Panc1 (cell line): ENCODE measurements at regions not wholly inside any gene's neighbourhood (a gene's known extent, or its start where the extent isn't known, plus 50 kb on each side); places are given as distances from the start of the nearest gene placed in this dataset.

Experiments
- ATAC-seq: fragments of 200-7000 bp; cut with Tn5 transposase; 2 replicates; pipeline ENCODE4 v1.9.1; 2020; ENCODE audit warnings: mild to moderate bottlenecking, moderate library complexity
- BruUV-seq: library from RNA; stranded (reverse); fragments of 400-500 nt; replicated peaks from 2 replicates; lab custom pipeline; 2021; lab: Mats Ljungman, UMichigan
- CTCF ChIA-PET: fragments of 300-600 bp; sonication (Branson Sonifier 250); formaldehyde crosslinking; loops from one replicate; lab custom pipeline; 2022; ENCODE audit warnings: antibody characterized with exemption; lab: Charles Lee
- POLR2A ChIA-PET: fragments of 300-600 bp; sonication (Branson Sonifier 250); formaldehyde crosslinking; loops from one replicate; lab custom pipeline; 2022; ENCODE audit warnings: antibody characterized with exemption; lab: Charles Lee
- DNase-seq: peaks from one replicate; pipeline ENCODE4 v3.0.0-alpha.2; 2010; ENCODE audit warnings: low read depth, low spot score
- H3K27ac ChIP-seq: 2 replicates; pipeline ENCODE4 v1.5.1; 2011; ENCODE audit warnings: mild to moderate bottlenecking, low read length, inconsistent platforms
- H3K27me3 ChIP-seq: fragments of 200-500 bp; sonication (Bioruptor generic); 2 replicates; pipeline ENCODE4 v1.6.0; 2014; ENCODE audit warnings: low read length, inconsistent platforms; ENCODE audit not compliant: control insufficient read depth, insufficient read depth
- H3K36me3 ChIP-seq: fragments of 200-500 bp; sonication (Bioruptor generic); 2 replicates; pipeline ENCODE4 v1.5.1; 2014; ENCODE audit warnings: inconsistent platforms, mild to moderate bottlenecking, low read length, moderate library complexity; ENCODE audit not compliant: control insufficient read depth, insufficient read depth
- H3K4me1 ChIP-seq: 2 replicates; pipeline ENCODE4 v1.5.1; 2011; ENCODE audit warnings: inconsistent platforms, mild to moderate bottlenecking, low read length, moderate library complexity; ENCODE audit not compliant: control insufficient read depth, insufficient read depth
- H3K4me3 ChIP-seq, 2 experiments: 2 replicates each; pipeline ENCODE4 v1.5.1; 2011 to 2012; ENCODE audit warnings: low read depth in 2 of 2, low read length in 2 of 2, mild to moderate bottlenecking in 2 of 2, inconsistent platforms in 1 of 2, moderate library complexity in 1 of 2
- H3K9me3 ChIP-seq: fragments of 200-500 bp; sonication (Bioruptor generic); 2 replicates; pipeline ENCODE4 v1.5.1; 2014; ENCODE audit warnings: low read depth, mild to moderate bottlenecking, inconsistent platforms, low read length, moderate library complexity; ENCODE audit not compliant: control insufficient read depth, insufficient read depth
- CTCF ChIP-seq: fragments of 450-650 bp; IDR thresholded peaks from 2 replicates; pipeline ENCODE4 v1.5.1; 2017; ENCODE audit warnings: mild to moderate bottlenecking
- POLR2AphosphoS5 ChIP-seq: IDR thresholded peaks from 2 replicates; pipeline ENCODE4 v1.6.1; 2012; ENCODE audit warnings: mild to moderate bottlenecking, low read depth, low read length, moderate library complexity
- REST ChIP-seq, 2 experiments: IDR thresholded peaks; 2 replicates each; pipeline ENCODE4 v1.6.1; 2011 to 2012; ENCODE audit warnings: low read depth in 2 of 2, control low read depth in 1 of 2, low read length in 1 of 2, mild to moderate bottlenecking in 1 of 2, moderate library complexity in 1 of 2; ENCODE audit not compliant: insufficient read depth in 1 of 2
- SIN3A ChIP-seq: IDR thresholded peaks from 2 replicates; pipeline ENCODE4 v1.6.1; 2012; ENCODE audit warnings: low read depth, mild to moderate bottlenecking, low read length, moderate library complexity, borderline replicate concordance; ENCODE audit not compliant: insufficient read depth
- TCF7L2 ChIP-seq: IDR thresholded peaks from 2 replicates; pipeline ENCODE4 v1.6.1; 2011; ENCODE audit warnings: mild to moderate bottlenecking, low read depth, low read length, inconsistent platforms
- in situ Hi-C: cut with HindIII; loops from 2 replicates; pipeline ENCODE4 v1.10.0; 2016; ENCODE audit warnings: low sequenced_read_pairs, low pct_unique_long_range_greater_than_20kb
- intact Hi-C: fragments of 100-400 bp; cut with micrococcal nuclease; formaldehyde crosslinking; loops from one replicate; pipeline ENCODE4 v1.10.0; 2022; ENCODE audit not compliant: unreplicated experiment

- no peak overlapping the region for H3K27ac ChIP-seq
- no TSS peak for BruUV-seq
- in situ Hi-C loops: no loop called here
- TF ChIP-seq SIN3A (no peak), POLR2AphosphoS5 (no peak), CTCF (no peak), REST (IDR thresholded peaks at IDR 0.05; ENCODE audit: insufficient read depth in 1 of 2, low read depth in 2 of 2, low read length in 1 of 2) (no peak), TCF7L2 (no peak)
- ChIA-PET POLR2A (no interaction called here), CTCF (no interaction called here)
- intact Hi-C loops: no loop called here
- ATAC-seq (no peak), DNase-seq (no peak)
- H3K36me3 ChIP-seq: no peaks in the 10 kb centered on the region; the same call in 1 of the 2 replicates
- peaks cover 6% of the 10 kb centered on the region; the same call in 1 of the 2 replicates for H3K9me3 ChIP-seq
- no peaks in the 10 kb centered on the region for H3K27me3 ChIP-seq
- H3K4me1 ChIP-seq: no peaks in the 10 kb centered on the region
- no peak overlapping the region for H3K4me3 ChIP-seq
Observed at GRCh38 chr18:2392446-2392845, 178.9 kb downstream of the METTL4 start.

GRCh38 chr18:2394684-2395083 lies 176.6 kb downstream of the METTL4 start:
- ChIA-PET POLR2A (no interaction called here), CTCF (no interaction called here)
- Histone ChIP-seq H3K4me1 (no peaks in the 10 kb centered on the region), H3K36me3 (no peaks in the 10 kb centered on the region; the same call in 1 of the 2 replicates), H3K9me3 (no peaks in the 10 kb centered on the region), H3K4me3 (no peak overlapping the region), H3K27me3 (no peaks in the 10 kb centered on the region), H3K27ac (no peak overlapping the region)
- DNase-seq (no peak), ATAC-seq (no peak)
- TF ChIP-seq REST (IDR thresholded peaks at IDR 0.05; ENCODE audit: insufficient read depth in 1 of 2, low read depth in 2 of 2, low read length in 1 of 2) (no peak), CTCF (no peak), TCF7L2 (no peak), SIN3A (no peak), POLR2AphosphoS5 (no peak)
- in situ Hi-C loops: no loop called here
- BruUV-seq: no TSS peak
- intact Hi-C loops: no loop called here
